ENCODE measurements at regions not wholly inside any gene's neighbourhood (a gene's known extent, or its start where the extent isn't known, plus 50 kb on each side); places are given as distances from the start of the nearest gene placed in this dataset.

DNA sequence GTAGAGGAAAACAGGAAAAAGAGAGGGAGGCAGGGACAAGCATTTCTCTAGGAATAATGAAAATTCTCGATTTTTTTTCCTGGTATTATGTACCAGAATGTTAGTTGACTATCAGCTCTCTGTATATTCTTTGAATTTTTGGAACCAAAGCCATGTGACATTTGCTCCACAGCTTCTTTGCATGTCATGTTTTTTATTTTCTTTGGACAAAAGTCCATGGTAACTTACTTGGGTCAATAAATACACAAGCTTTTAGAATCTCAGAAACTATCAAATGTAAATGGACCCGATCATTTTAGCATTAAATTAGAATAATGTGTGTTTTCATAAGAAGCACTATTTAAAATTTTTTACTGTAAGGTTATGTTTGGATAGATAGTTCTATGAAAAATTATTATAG lies 320.5 kb downstream of the ZIC1 start:
- POLR2A ChIA-PET (ENCODE audit: unreplicated experiment), result no interaction called here

More for the DNA sequence above, 320.5 kb downstream of the ZIC1 start:
- CTCF ChIA-PET, result no interaction called here
- Histone ChIP-seq H3K56ac (ENCODE audit: extremely low read depth, insufficient read depth, low read length) (no peak overlapping the region), H2AFZ (replicated peaks; ENCODE audit: low read length, poor library complexity) (no peak overlapping the region), H2AK9ac (replicated peaks; ENCODE audit: low read depth, low read length, poor library complexity) (no peak overlapping the region), H3K9me3 (ENCODE audit: control insufficient read depth, insufficient read depth, low read length) (no peaks in the 10 kb centered on the region), H3K23ac (ENCODE audit: low read depth, low read length) (no peak overlapping the region), H3K4me3 (ENCODE audit: insufficient read depth, low read depth, low read length) (no peak overlapping the region), H4K20me1 (ENCODE audit: insufficient read depth, low read length) (no peaks in the 10 kb centered on the region), H4K8ac (ENCODE audit: low read depth in 2 of 2, low read length in 2 of 2) (no peak overlapping the region), H3K9ac (ENCODE audit: low read depth, low read length) (no peak overlapping the region), H3K79me1 (ENCODE audit: low read depth in 1 of 2, low read length in 2 of 2) (no peaks in the 10 kb centered on the region), H3K4ac (ENCODE audit: low read depth, low read length) (no peak overlapping the region), H3K4me2 (ENCODE audit: low read depth, low read length) (no peak overlapping the region), H4K91ac (ENCODE audit: insufficient read depth, low read depth, low read length) (no peak overlapping the region), H3K27ac (ENCODE audit: insufficient read depth, low read length) (no peak overlapping the region), H2AK5ac (ENCODE audit: low read depth, low read length) (no peak overlapping the region), H3K18ac (ENCODE audit: low read depth, low read length) (no peak overlapping the region), H4K5ac (ENCODE audit: low read depth, low read length) (no peak overlapping the region), H2BK120ac (ENCODE audit: low read depth, low read length) (no peak overlapping the region), H2BK20ac (ENCODE audit: low read depth, low read length) (no peak overlapping the region), H3K14ac (replicated peaks; ENCODE audit: low read depth, low read length) (no peak overlapping the region), H3K27me3 (ENCODE audit: control insufficient read depth, insufficient read depth, low read length) (no peaks in the 10 kb centered on the region), H2BK5ac (ENCODE audit: low read depth, low read length, poor library complexity, severe bottlenecking) (no peak overlapping the region), H3K9me1 (ENCODE audit: insufficient read depth, low read length) (no peaks in the 10 kb centered on the region), H3K36me3 (ENCODE audit: control insufficient read depth, insufficient read depth, low read length) (no peaks in the 10 kb centered on the region), H3K4me1 (ENCODE audit: control insufficient read depth, insufficient read depth, low read length) (no peaks in the 10 kb centered on the region), H2BK15ac (ENCODE audit: low read depth, low read length) (no peak overlapping the region)
- no peak for TF ChIP-seq SMC3 (IDR thresholded peaks at IDR 0.05; ENCODE audit: low read depth, low read length)
- no peak for DNase-seq
- WGBS, 2 experiments (ENCODE audit: extremely low coverage in 2 of 2, insufficient read length in 1 of 2), result 20% methylated on average over 1 of the region's 2 CpGs; no CpG with 5 or more reads in 1 of the 2 experiments
- ATAC-seq (ENCODE audit: low read depth), result no peak
- dilution Hi-C loops (cut with HindIII; ENCODE audit: low sequenced_read_pairs, unreplicated experiment), result no loop called here
- no TSS peak for BruUV-seq (replicated peaks)
- in situ Hi-C loops (cut with MboI; ENCODE audit: low sequenced_read_pairs), result no loop called here
- intact Hi-C loops (cut with micrococcal nuclease), result no loop called here

Measured in IMR-90 (cell line).